ENCODE measurements at regions not wholly inside any gene's neighbourhood (a gene's known extent, or its start where the extent isn't known, plus 50 kb on each side); places are given as distances from the start of the nearest gene placed in this dataset.
A peak's percentile ranks its signal among the peaks of the same experiment; 100 is the strongest.

DNA sequence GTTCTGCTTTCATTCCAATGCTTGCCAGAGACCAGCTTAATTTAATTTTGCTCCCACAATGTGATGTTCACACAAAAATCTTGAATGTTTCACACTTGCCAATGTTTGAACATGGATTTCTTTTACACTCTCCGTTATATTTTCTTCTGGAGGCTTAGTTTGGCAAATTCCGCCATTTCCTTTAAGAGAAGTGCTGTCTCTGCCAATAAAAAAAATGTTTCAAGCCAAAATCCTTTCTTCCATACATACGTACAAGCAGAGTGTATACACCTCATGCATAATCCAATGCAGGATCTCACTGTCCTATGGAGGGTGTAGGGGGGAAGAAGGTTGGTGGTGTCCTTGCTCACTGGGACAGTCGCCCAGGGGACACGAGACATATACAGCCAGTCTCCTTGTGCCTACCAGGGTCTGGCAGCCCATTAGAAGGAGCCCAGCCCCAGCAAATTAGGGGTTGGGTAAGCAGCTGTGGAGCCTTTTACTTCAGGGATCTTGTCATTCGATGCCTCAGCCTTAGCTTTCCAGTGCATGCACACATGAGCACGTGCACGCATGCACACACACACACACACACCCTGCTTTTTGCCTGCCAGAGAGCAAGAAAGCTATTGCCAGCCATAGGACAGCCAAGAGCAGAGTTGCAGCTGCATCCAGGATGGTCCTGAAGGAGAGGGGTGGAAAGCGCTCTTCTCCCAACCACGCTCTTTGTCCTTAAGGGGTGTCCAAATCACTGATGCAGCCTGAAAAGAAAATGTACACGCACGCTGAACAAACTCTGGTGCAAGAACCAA is 208.3 kb downstream of the FOXO1 start:
- Histone ChIP-seq H3K4me3 (no peak overlapping the region), H3K4me1 (no peaks in the 10 kb centered on the region), H3K27me3 (ENCODE audit: insufficient read depth in 3 of 3, low read length in 2 of 3) (no peaks in the 10 kb centered on the region), H3K27ac (no peak overlapping the region), H3K36me3 (ENCODE audit: insufficient read depth in 1 of 2, low read depth in 1 of 2) (no peaks in the 10 kb centered on the region), H3K9me3 (no peaks in the 10 kb centered on the region)
- TF ChIP-seq, protein P1, sequence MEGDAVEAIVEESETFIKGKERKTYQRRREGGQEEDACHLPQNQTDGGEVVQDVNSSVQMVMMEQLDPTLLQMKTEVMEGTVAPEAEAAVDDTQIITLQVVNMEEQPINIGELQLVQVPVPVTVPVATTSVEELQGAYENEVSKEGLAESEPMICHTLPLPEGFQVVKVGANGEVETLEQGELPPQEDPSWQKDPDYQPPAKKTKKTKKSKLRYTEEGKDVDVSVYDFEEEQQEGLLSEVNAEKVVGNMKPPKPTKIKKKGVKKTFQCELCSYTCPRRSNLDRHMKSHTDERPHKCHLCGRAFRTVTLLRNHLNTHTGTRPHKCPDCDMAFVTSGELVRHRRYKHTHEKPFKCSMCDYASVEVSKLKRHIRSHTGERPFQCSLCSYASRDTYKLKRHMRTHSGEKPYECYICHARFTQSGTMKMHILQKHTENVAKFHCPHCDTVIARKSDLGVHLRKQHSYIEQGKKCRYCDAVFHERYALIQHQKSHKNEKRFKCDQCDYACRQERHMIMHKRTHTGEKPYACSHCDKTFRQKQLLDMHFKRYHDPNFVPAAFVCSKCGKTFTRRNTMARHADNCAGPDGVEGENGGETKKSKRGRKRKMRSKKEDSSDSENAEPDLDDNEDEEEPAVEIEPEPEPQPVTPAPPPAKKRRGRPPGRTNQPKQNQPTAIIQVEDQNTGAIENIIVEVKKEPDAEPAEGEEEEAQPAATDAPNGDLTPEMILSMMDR (IDR thresholded peaks at IDR 0.05): no peak
- DNase-seq (no peak), ATAC-seq (peak in 2 of 4 donors; percentile 4 to 19)
- intact Hi-C loops (cut with DNase I): no loop called here
- WGBS, 3 donors: 58 to 76% (median 60%) methylated on average over 12 of the region's 12 CpGs

DNA sequence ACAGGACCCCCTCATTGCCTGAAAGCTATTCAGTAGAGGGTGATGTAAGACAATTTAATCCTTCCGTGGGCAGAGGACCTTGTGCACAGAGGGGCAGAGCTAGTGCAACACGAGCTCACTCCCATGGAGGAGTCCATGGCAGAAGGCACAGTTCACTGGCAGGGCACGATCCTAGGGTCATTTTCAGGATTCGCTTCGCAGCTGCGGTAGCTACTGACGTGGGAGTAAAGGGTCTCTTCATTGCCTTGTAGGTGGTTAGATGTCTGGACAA is 207.8 kb downstream of the FOXO1 start:
- TF ChIP-seq, protein P1 (IDR thresholded peaks at IDR 0.05): no peak
- H3K36me3 ChIP-seq (ENCODE audit: insufficient read depth in 1 of 2, low read depth in 1 of 2): no peaks in the 10 kb centered on the region
- no peaks in the 10 kb centered on the region for H3K9me3 ChIP-seq
- no peak overlapping the region for H3K4me3 ChIP-seq
- H3K4me1 ChIP-seq: no peaks in the 10 kb centered on the region
- H3K27ac ChIP-seq: no peak overlapping the region
- intact Hi-C loops (cut with DNase I): no loop called here
- no peaks in the 10 kb centered on the region for H3K27me3 ChIP-seq (ENCODE audit: insufficient read depth in 3 of 3, low read length in 2 of 3)
- ATAC-seq: peak in 1 of 4 donors; percentile 34
- 57 to 71% (median 58%) methylated on average over 7 of the region's 7 CpGs for WGBS, 3 donors
- no peak for DNase-seq

DNA sequence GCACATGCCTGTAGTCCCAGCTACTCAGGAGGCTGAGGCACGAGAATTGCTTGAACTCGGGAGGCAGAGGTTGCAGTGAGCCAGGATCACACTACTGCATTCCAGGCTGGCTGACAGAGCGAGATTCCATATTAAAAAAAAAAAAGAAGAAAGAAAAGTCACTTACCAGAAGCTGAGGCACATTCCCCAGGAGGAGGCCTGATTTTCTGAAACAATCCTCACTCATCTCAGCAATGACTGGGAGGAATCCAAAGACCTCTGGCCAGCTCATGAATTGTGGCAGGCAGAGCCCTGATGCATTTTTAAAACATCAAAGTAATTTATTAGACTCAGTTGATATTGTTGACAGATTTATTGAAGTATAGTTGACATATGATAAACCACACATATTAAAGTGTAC is 206.3 kb downstream of the FOXO1 start:
- Histone ChIP-seq H3K27ac (no peak overlapping the region), H3K4me3 (no peak overlapping the region), H3K4me1 (no peaks in the 10 kb centered on the region), H3K36me3 (ENCODE audit: insufficient read depth in 1 of 2, low read depth in 1 of 2) (no peaks in the 10 kb centered on the region), H3K27me3 (ENCODE audit: insufficient read depth in 3 of 3, low read length in 2 of 3) (no peaks in the 10 kb centered on the region), H3K9me3 (no peaks in the 10 kb centered on the region)
- 82 to 90% (median 89%) methylated on average over 3 of the region's 3 CpGs for WGBS, 3 donors
- intact Hi-C loops (cut with DNase I): no loop called here
- TF ChIP-seq, protein P1 (IDR thresholded peaks at IDR 0.05): no peak
- ATAC-seq (no peak), DNase-seq (no peak)

DNA sequence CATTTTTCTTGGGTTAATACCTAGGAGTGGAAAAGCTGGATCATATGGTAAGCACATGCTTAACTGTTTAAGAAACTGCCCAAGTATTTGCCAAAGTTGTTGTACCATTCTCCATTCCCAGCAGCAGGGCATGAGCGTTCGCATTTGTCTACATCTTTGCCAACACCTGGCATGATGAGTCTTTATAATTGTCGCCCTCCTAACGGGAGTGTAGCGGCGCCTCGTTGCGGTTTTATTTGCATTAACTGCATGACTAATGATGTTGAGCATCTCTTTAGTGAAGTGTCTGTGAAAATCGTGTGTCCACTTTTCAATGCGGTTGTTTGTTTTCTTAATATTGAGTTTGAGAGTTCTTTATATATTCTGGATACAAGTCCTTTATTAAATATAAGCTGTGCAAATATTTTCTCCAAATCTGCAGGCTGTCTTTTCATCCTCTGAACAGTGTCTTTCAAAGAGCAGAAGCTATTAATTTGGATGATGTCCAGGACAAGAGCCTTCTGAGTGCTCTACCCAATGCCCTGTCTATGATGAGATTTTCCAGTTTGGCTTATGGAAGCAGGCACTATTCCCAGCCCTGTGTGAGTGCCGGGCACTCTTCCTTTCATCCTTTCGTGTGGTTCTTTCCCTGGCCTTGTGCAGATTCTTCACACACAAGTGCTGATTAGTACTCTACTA is 202.0 kb downstream of the FOXO1 start:
- Histone ChIP-seq H3K4me3 (no peak overlapping the region), H3K36me3 (ENCODE audit: insufficient read depth in 1 of 2, low read depth in 1 of 2) (no peaks in the 10 kb centered on the region), H3K4me1 (no peaks in the 10 kb centered on the region), H3K9me3 (no peaks in the 10 kb centered on the region), H3K27me3 (ENCODE audit: insufficient read depth in 3 of 3, low read length in 2 of 3) (no peaks in the 10 kb centered on the region), H3K27ac (no peak overlapping the region)
- intact Hi-C loops (cut with DNase I): no loop called here
- WGBS, 3 donors: 43 to 66% (median 51%) methylated on average over 12 of the region's 12 CpGs
- TF ChIP-seq, protein P1 (IDR thresholded peaks at IDR 0.05): no peak
- ATAC-seq (no peak), DNase-seq (no peak)
